ENCODE measurements at regions not wholly inside any gene's neighbourhood (a gene's known extent, or its start where the extent isn't known, plus 50 kb on each side); places are given as distances from the start of the nearest gene placed in this dataset.

GRCh38 chr18:53935803-53936202 lies 288.7 kb downstream of the MBD2 start:
- TF ChIP-seq CTCF (IDR thresholded peaks at IDR 0.05): no peak
- TF ChIP-seq POLR2A (IDR thresholded peaks at IDR 0.05): no peak

Measured in lower leg skin (tissue), 3 donors.